ENCODE measurements at regions not wholly inside any gene's neighbourhood (a gene's known extent, or its start where the extent isn't known, plus 50 kb on each side); places are given as distances from the start of the nearest gene placed in this dataset.

GRCh38 chr14:58732387-58732786 is 94.6 kb downstream of the DACT1 start:
- Histone ChIP-seq H2BK120ac (replicated peaks; ENCODE audit: low read depth, low read length) (no peak overlapping the region), H3K9me3 (ENCODE audit: insufficient read depth in 2 of 2, low read depth in 1 of 2, low read length in 1 of 2) (no peaks in the 10 kb centered on the region), H3K4me3 (ENCODE audit: extremely low read depth in 1 of 4, insufficient read depth in 2 of 4, low read depth in 3 of 4, low read length in 4 of 4) (no peak overlapping the region), H3K23ac (ENCODE audit: insufficient read length) (no peak overlapping the region), H3K18ac (ENCODE audit: extremely low read depth, low read length) (no peak overlapping the region), H3K4me1 (replicated peaks in 1 of 4; ENCODE audit: control insufficient read depth in 3 of 4, insufficient read depth in 4 of 4, low read length in 3 of 4) (no peaks in the 10 kb centered on the region), H3K14ac (ENCODE audit: insufficient read length) (no peak overlapping the region), H4K8ac (ENCODE audit: extremely low read depth, insufficient read depth, low read length) (no peak overlapping the region), H2BK15ac (ENCODE audit: low read length) (no peak overlapping the region), H3K4ac (replicated peaks; ENCODE audit: insufficient read length, low read depth, low read length) (no peak overlapping the region), H2AK5ac (ENCODE audit: low read depth, low read length) (no peak overlapping the region), H4K20me1 (replicated peaks in 1 of 2; ENCODE audit: control insufficient read depth in 1 of 2, insufficient read depth in 2 of 2, low read length in 2 of 2) (no peaks in the 10 kb centered on the region), H4K91ac (replicated peaks; ENCODE audit: insufficient read length, low read length) (no peak overlapping the region), H3K79me2 (ENCODE audit: control insufficient read depth in 1 of 2, insufficient read depth in 2 of 2, low read length in 2 of 2) (no peaks in the 10 kb centered on the region), H3K56ac (replicated peaks; ENCODE audit: insufficient read length, low read depth, low read length) (no peak overlapping the region), H3K79me1 (ENCODE audit: low read depth, low read length) (no peaks in the 10 kb centered on the region), H2BK5ac (ENCODE audit: low read depth, low read length) (no peak overlapping the region), H4K5ac (ENCODE audit: insufficient read length, low read depth, low read length) (no peak overlapping the region), H3K27ac (ENCODE audit: low read depth, low read length) (no peak overlapping the region), H2BK12ac (ENCODE audit: low read depth, low read length) (no peak overlapping the region), H3K4me2 (ENCODE audit: insufficient read depth in 1 of 2, low read depth in 2 of 2, low read length in 2 of 2) (no peak overlapping the region), H3K36me3 (ENCODE audit: control insufficient read depth in 2 of 4, insufficient read depth in 4 of 4, low read length in 3 of 4) (no peaks in the 10 kb centered on the region), H2BK20ac (ENCODE audit: low read length) (no peak overlapping the region), H2AFZ (ENCODE audit: low read length) (no peak overlapping the region), H3K23me2 (ENCODE audit: low read depth, low read length) (no peaks in the 10 kb centered on the region), H3K27me3 (replicated peaks in 1 of 4; ENCODE audit: control insufficient read depth in 3 of 4, extremely low read depth in 1 of 4, insufficient read depth in 3 of 4, low read length in 3 of 4) (no peaks in the 10 kb centered on the region), H3K9ac (replicated peaks in 1 of 4; ENCODE audit: extremely low read depth in 1 of 4, low read depth in 3 of 4, low read length in 3 of 4) (no peak overlapping the region)
- TF ChIP-seq POLR2A (IDR thresholded peaks at IDR 0.05; ENCODE audit: control extremely low read depth in 1 of 2, low read depth in 2 of 2, low read length in 2 of 2) (no peak), KDM5A (IDR thresholded peaks at IDR 0.05; ENCODE audit: low read length) (no peak), TEAD4 (IDR thresholded peaks at IDR 0.05; ENCODE audit: low read depth, low read length) (no peak), JUN (IDR thresholded peaks at IDR 0.05; ENCODE audit: low read depth, low read length) (no peak), ATF2 (IDR thresholded peaks at IDR 0.05; ENCODE audit: low read length) (no peak), HDAC2 (IDR thresholded peaks at IDR 0.05; ENCODE audit: borderline replicate concordance in 1 of 2, low read depth in 2 of 2, low read length in 2 of 2) (no peak), CREB1 (IDR thresholded peaks at IDR 0.05) (no peak), TBP (IDR thresholded peaks at IDR 0.05; ENCODE audit: low read depth, low read length) (no peak), RAD21 (IDR thresholded peaks at IDR 0.05 in 1 of 2, conservative IDR thresholded peaks at IDR 0.05 in 1 of 2; ENCODE audit: low read depth in 2 of 2, low read length in 2 of 2) (no peak), SRF (IDR thresholded peaks at IDR 0.05; ENCODE audit: low read depth, low read length) (no peak), SP1 (IDR thresholded peaks at IDR 0.05; ENCODE audit: low read depth, low read length) (no peak), SIN3A (conservative IDR thresholded peaks at IDR 0.05 in 1 of 2, IDR thresholded peaks at IDR 0.05 in 1 of 2; ENCODE audit: low read depth in 1 of 2, low read length in 2 of 2) (no peak), CHD2 (IDR thresholded peaks at IDR 0.05; ENCODE audit: low read length) (no peak), KDM1A (IDR thresholded peaks at IDR 0.05; ENCODE audit: borderline replicate concordance, low read length) (no peak), EGR1 (IDR thresholded peaks at IDR 0.05; ENCODE audit: borderline replicate concordance, low read depth, low read length) (no peak)
- DNase-seq (ENCODE audit: low read depth in 1 of 2, low spot score in 2 of 2) (no peak), FAIRE-seq (no peak)
- CTCF ChIA-PET (ENCODE audit: partially characterized antibody), result interaction anchor here (0.6 to 1.3 kb wide), 4 partner anchors 8 to 281 kb away, joined by 3 to 4 read pairs (median 4); no protein-coding TSS in a partner anchor
- POLR2A ChIA-PET (ENCODE audit: partially characterized antibody), result no interaction called here
